ENCODE measurements at regions not wholly inside any gene's neighbourhood (a gene's known extent, or its start where the extent isn't known, plus 50 kb on each side); places are given as distances from the start of the nearest gene placed in this dataset.

GRCh38 chrX:141982296-141982695 is 78.6 kb downstream of the MAGEC1 start:
- no peak for TF ChIP-seq CTCF (IDR thresholded peaks at IDR 0.05)
- no peak for TF ChIP-seq REST (IDR thresholded peaks at IDR 0.05; ENCODE audit: insufficient read depth in 1 of 2, low read depth in 2 of 2, low read length in 1 of 2)

All from Panc1 (cell line).